Omental fat pad (tissue), 3 donors: ENCODE measurements at regions not wholly inside any gene's neighbourhood (a gene's known extent, or its start where the extent isn't known, plus 50 kb on each side); places are given as distances from the start of the nearest gene placed in this dataset.

ENCODE experiments used
- ATAC-seq: fragments of 150-250 bp; one replicate; pipeline ENCODE4 v1.9.1; 2016; ENCODE audit warnings: mild to moderate bottlenecking, moderate library complexity; ENCODE audit not compliant: low FRiP score
- DNase-seq: peaks from one replicate; pipeline ENCODE4 v3.0.0-alpha.2; 2019; ENCODE audit warnings: low spot score
- CTCF ChIP-seq, 3 donors: fragments of 450-650 bp; IDR thresholded peaks; one replicate each; pipeline ENCODE4 v1.5.1; 2016 to 2017; ENCODE audit warnings: antibody characterized with exemption in 3 of 3, mild to moderate bottlenecking in 3 of 3, moderate library complexity in 2 of 3

- ATAC-seq (no peak), DNase-seq (no peak)
- TF ChIP-seq CTCF (IDR thresholded peaks at IDR 0.05) = no peak
Observed at GRCh38 chr2:64399521-64399920, 54.4 kb upstream of the LGALSL start.

GRCh38 chr2:64400105-64400728 lies 53.7 kb upstream of the LGALSL start:
- no peak for TF ChIP-seq CTCF (IDR thresholded peaks at IDR 0.05)
- DNase-seq (no peak), ATAC-seq (no peak)

GRCh38 chr2:64400733-64401528 lies 53.0 kb upstream of the LGALSL start:
- DNase-seq (no peak), ATAC-seq (peak; percentile 35)
- TF ChIP-seq CTCF (IDR thresholded peaks at IDR 0.05) = no peak

GRCh38 chr2:64401529-64401880 lies 52.5 kb upstream of the LGALSL start:
- TF ChIP-seq CTCF (IDR thresholded peaks at IDR 0.05) = no peak
- ATAC-seq = no peak
- DNase-seq = no peak

- DNase-seq (no peak), ATAC-seq (no peak)
- TF ChIP-seq CTCF (IDR thresholded peaks at IDR 0.05) = no peak
Observed at GRCh38 chr2:64402876-64403275, 51.1 kb upstream of the LGALSL start.

GRCh38 chr2:64403426-64403825 lies 50.5 kb upstream of the LGALSL start:
- no peak for TF ChIP-seq CTCF (IDR thresholded peaks at IDR 0.05)
- DNase-seq (no peak), ATAC-seq (no peak)
